HK-2 (cell line): ENCODE measurements at regions not wholly inside any gene's neighbourhood (a gene's known extent, or its start where the extent isn't known, plus 50 kb on each side); places are given as distances from the start of the nearest gene placed in this dataset.
"Not testable (repeated sequence)": the region's sequence is repeated elsewhere in the genome, so short reads cannot be mapped to it uniquely, and the experiment has no call there.

ENCODE experiments used
- DNase-seq: peaks from one replicate; pipeline ENCODE4 v3.0.0-alpha.2; 2018; ENCODE audit not compliant: unreplicated experiment

DNA sequence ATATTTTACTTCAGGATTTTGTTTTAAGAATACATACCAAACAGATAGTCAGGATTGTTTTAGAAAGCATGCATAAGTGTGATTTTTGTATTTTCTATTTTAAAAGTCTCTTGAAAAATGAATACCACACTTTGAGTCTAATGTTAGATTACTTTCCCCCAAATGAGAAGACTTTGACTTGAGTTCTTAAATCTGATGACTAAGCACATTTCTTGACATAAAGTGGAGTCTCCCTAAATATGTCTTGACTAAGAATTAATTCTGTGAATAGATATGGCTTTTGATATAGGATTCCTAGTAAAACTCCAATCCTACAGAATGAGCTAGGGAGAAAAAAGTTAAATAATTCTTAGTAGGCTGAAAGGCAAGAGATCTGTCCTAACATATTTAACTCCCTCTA is 624.2 kb upstream of the SPRY2 start:
- no peak for DNase-seq

DNA sequence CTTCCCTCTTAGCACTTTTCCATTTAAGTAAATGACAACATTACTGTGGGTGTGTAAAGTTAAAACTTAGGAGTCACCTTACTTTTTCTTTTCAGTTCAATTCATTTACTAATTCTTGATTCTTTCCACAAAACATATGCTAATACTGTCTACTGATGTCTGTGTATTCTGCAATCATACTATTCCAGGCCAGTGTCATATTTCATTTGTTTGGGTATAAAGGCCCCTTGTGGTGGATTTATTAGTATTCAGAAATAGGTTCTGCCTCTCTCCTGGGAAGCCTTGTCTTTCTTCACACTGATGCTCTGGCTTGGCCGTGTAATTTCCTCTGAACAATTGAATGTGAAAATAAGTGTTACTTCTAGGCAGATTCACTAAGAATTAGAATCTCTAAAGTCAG is 621.9 kb upstream of the SPRY2 start:
- DNase-seq, result no peak

DNA sequence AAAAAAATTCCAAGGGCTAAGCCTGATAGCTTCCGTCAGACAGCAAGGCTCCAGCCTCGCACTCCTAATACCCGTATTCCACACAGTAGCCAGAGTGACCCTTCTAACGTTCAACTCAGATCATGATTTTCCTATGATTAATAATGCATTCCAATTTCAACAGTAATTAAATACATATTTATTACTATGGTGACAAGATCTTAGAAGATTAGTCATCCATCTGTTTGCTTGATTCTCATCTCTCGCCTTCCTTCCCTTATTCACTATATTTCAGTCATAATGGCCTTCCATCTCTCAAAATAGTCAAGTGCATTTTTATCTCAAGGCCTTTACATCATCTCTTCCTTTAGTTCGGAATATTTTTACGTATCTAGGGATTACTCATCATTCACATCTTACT is 621.2 kb upstream of the SPRY2 start:
- DNase-seq, result no peak

DNA sequence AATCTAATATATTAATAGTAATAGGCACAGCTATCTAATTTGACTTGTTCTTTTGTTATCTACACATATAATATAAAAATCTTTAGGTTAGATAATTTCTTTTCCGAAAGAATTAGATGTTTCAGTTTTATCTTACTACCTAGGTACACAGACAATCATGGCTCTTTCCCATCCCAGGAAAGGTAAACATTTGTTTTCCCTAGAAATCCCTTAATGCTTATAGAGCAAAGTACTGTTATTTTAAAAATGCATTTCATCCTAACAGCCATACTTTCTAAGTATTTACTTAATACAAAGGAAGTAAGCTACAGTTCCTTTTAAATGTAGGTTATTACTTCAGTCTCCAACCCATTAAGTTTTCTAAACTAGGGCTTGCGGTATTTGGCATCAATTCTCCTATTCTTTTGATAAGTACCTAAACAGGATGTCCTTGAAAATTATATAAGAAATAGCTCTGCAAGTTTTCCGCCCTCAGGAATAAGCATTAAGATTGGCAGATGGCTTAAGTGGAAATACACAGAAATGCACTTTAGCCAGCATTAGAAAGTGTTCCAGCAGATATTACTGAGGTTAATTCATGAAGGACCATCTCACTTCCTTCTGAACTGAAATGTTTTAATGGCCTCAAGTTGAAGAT is 616.2 kb upstream of the SPRY2 start:
- no peak for DNase-seq

DNA sequence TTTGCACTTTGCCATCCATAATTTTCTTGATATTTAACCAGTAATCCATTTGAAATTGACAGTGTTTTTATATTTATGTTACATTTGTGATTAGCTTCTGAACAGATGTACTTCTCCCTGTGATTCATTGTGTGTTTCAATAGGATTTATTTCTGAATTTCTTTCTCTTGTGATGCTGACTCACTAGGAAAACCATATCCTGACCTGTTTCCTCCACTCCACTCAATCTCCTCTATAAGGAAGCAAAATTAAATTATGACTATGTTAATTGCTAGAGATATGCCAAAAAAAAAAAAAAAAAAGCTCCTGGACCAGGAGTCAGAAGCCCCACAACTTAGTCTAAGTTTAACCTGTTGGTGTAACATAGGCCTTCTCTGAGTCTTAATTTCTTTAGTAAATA is 614.6 kb upstream of the SPRY2 start:
- no peak for DNase-seq

DNA sequence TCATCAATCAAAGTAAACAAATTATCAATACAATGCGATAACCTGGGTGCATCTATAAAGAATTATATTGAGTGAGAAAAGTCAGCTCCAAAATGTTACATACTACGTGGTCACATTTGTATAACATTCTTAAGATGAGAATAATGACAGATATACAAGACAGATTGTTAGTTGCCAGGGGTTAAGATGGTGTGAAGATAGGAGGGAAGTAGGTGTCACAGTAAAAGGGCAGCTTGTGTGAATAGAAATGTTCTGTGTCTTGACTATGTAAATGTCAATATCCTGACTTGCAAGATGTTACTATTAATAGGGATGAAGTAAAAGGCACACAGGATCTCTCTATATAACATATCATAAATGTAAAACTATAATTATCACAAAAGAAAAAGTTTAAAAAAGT is 611.2 kb upstream of the SPRY2 start:
- DNase-seq, result no peak

DNA sequence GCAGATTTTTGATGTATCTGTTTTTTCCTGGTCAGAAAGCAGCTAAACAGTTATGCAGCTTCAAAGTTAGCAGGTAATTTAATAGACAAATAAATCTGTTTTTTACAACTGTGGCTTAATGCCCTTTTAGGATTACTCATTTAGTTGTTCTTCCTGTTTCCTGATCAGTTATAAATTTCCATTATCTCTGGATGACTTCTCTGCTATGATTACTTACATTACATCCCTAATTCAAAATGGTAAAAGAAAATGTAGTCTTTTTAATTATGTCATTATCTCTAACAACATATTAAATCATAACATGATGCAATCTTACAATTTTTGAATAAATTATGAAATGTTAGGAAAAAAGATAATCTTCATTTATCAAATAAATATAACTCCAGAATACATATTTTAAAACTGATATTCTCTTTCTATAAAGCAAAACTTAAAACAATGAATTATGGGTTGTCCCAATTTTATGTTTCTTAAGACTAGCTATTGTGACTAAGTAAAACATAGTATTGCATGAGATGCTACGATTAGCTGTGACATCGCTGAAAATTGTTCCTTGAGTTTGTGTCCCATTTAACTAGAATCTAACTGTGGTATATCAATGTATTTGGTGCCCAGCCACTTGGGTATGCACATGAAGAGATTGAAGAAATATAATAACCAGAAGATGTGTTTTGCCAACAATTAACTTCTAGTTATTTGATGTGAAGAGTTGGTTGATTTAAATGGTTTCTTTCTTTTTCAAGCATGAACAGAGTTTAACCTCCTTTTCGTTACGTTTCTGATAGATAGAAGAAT is 605.3 kb upstream of the SPRY2 start:
- no peak for DNase-seq

GRCh38 chr13:80945328-80945727 is 604.4 kb upstream of the SPRY2 start:
- no peak for DNase-seq

- DNase-seq, result no peak
These were observed 598.7 kb upstream of the SPRY2 start for GRCh38 chr13:80939581-80939980.

DNA sequence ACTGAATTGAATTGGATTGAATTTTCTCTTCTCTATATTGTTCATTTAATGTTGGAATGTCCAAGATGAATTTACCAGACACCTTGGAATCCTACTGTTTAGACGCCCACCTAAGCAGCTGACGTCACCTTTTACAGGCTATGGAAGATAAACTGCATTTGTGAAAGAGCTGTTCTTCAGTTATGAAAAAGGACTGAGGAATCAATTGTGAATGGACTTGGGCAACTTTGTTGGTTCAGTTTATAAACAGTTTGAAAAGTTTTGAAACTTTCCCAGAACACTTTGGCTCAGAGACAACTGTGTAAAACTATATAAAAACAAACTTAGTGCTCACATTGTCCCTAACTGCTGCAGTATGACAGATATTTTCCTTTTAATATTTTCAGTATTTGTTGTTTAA is 590.8 kb upstream of the SPRY2 start:
- no peak for DNase-seq

- no peak for DNase-seq
These were observed 590.2 kb upstream of the SPRY2 start for GRCh38 chr13:80931118-80931517.

- DNase-seq, result no peak
These were observed 587.3 kb upstream of the SPRY2 start for GRCh38 chr13:80928241-80928640.

DNA sequence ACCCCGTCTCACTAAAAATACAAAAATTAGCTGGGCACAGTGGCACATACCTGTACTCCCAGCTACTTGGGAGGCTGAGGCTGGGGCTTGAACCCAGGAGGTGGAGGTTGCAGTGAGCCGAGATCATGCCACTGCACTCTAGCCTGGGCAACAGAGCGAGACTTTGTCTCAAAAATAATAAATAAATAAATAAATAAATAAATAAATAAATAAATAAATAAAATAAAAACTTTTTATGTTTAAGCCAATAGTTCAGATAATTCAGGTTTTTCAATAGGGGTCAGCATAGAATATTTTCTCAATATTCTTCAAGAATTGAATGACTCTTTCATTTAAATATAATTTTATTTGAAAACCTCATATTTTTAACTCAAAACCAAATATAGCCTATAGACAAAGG is 585.1 kb upstream of the SPRY2 start:
- DNase-seq, result not testable (repeated sequence)

DNA sequence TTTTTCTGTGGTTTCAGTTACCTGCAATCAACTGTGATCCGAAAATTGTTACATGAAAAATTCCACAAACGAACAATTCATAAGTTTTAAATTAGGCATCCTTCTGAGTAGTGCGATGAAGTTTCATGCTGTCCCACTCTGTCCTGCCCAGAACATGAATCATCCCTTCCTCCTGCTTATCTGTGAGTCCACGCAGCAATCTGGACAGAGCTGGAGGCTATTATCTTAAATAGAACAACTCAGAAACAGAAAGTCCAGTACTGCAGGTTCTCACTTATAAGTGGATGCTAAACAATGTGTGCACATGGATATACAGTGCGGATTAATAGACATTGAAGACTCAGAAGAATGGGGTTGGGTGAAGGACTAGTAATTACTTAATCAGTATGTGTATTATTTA is 583.7 kb upstream of the SPRY2 start:
- DNase-seq, result no peak

DNA sequence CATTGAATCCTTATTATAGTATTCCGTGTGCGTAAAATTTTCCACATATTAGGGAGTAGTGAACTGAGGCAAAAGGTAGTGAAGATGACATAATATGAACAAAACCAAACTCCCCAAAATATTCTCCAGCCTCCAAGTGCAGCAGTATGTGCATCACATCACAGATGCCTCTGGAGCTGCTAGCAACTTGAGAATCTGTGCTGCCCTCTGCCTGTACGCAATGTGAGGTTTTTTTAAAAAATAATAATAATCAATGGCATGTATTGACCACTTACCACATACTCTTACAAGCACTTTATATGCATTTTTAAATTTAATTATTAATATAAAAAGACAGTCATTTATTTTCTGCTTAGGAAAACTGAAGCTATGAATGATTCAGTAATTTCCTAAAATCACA is 583.0 kb upstream of the SPRY2 start:
- DNase-seq, result no peak

DNA sequence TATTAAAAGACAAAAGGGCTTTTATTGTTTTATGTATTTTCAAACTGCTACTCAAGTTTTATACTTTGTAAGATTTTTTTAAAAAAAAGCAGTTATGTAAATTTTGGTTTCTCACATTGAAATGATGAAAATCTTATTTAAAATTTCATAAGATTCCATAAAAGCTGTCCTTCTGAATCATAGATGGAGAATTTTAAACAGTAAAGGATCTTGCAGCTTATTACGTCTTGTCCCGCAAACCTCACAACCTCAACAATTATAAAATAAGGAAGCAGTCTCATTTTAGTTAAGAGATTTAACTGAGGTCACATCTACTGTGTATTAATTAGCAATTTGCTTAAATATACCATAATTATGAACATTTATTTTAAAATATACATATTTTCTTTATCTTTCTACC is 581.0 kb upstream of the SPRY2 start:
- DNase-seq, result no peak

DNA sequence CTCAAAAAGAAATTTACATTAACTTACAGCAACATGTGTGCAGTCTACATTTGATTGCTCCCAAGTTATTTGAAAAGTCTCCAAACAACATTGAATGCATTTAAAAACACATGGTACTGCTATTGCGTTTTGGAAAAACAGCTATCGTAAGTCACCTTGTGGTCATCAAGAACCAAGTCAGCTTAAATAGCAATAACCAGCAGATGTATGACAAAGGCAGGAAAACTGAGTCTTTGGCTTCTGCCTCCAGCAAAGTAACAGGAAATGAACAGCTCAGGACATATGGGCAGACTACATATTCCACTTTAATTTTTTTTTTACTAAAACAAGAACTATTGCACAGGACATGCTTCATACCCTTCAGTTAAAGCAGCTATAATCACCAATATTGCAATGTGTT is 580.6 kb upstream of the SPRY2 start:
- no peak for DNase-seq

DNA sequence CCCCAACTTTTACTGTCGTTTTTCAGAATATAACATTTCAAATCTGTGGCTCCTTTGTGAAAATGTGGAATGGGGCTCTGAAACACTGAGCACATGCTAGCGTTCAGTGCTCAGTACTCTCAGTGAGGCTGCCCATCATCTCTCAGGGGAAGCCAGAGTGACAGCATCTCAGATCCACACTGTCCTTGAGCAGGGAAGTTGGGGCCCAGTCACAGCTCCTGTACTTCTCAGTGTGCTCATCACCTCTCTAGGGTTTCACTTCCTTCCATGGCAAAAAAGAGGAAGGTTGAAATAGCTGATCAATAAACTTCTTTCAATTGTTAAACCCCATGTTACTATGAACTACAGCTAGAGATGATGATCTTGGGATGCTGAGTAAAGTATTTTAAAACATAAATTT is 565.9 kb upstream of the SPRY2 start:
- DNase-seq, result no peak

GRCh38 chr13:80904386-80904785 is 563.5 kb upstream of the SPRY2 start:
- DNase-seq, result no peak

- no peak for DNase-seq
These were observed 563.0 kb upstream of the SPRY2 start for GRCh38 chr13:80903911-80904310.

GRCh38 chr13:80901530-80901929 is 560.6 kb upstream of the SPRY2 start:
- no peak for DNase-seq

DNA sequence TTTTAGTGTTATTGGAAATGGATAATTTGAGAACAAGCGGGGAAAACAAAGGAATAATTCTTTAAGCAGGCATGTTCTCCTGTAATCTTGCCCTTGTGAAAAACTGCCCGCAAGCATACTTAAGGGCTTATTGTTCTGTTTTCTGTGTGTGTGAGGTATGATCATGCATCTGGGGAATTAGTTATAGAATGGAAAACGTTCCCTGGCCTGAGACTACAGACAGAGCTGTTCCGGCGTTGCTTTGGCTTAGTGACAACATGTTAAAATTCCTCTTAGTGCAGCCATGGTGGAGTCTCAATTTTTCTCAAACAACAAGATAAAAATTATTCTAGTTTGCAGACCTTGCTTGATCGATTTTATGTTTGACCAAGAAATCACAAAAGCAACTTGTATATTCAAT is 560.2 kb upstream of the SPRY2 start:
- DNase-seq, result no peak

DNA sequence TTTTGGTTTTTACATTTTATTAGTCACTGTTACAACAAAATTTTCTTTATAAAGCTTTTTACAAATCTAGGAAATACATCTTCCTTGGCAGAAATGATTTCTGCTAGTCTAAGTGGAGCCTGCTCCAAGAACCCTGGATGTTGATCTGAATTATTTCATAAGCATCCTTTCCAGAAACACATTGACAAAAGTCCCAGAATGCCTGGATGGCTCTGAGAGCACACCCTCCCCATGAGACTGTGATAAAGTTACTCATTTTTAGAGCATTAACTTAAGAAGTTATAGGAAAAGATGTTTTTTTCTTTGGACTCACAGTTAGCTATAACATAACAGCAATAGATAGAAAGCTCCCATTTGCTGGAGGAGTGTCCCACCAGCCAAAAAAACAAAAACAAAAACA is 559.6 kb upstream of the SPRY2 start:
- no peak for DNase-seq

- DNase-seq, result not testable (repeated sequence)
These were observed 556.7 kb upstream of the SPRY2 start for GRCh38 chr13:80897641-80898040.
